ENCODE measurements at regions not wholly inside any gene's neighbourhood (a gene's known extent, or its start where the extent isn't known, plus 50 kb on each side); places are given as distances from the start of the nearest gene placed in this dataset.

DNA sequence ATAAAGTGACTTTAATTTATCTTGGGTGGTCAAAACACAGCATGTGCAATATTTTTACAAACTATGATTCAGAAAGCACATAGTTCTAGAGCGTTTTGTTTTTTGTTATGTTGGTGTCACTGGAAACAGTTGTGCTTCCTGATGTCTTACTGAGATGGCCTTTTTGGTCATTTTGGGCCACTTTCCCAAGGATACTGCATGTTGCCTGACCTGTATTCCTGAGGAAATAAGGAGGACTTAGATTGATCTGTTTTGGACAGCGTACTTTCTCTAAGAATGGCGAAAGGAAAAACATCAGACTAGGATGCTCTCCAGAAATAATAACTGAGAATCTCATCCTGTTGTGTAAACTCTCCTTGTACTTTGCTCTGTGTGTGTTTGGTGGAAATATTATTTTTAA, 451.2 kb downstream of the USP25 start:
- no peak for ATAC-seq

DNA sequence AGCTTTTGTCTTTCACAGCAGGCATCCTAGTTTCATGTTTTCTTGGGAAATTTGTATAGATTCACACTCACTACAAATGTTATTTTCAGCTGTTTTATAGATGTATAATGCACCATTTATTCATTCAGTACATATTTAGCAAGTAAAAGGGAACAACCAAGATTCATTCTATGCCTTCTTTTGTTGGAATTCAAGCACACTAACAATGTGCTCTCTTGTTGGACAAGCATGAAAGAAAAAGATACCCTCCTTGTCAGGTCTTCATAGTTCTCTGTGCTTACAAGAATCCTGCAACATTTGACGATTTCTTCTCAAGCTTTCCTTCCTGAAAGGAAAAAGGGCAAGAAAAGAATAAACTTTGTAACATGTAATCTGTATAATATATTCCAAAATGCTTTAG, 456.0 kb downstream of the USP25 start:
- DNase-seq (no peak), ATAC-seq (no peak)
- Histone ChIP-seq H3K4me3 (no peak overlapping the region), H3K4me1 (ENCODE audit: low read depth) (no peaks in the 10 kb centered on the region), H3K36me3 (ENCODE audit: low read depth) (no peaks in the 10 kb centered on the region), H3K9me3 (no peaks in the 10 kb centered on the region)
- intact Hi-C loops (cut with DNase I, micrococcal nuclease) = no loop called here
- TF ChIP-seq, protein P1, sequence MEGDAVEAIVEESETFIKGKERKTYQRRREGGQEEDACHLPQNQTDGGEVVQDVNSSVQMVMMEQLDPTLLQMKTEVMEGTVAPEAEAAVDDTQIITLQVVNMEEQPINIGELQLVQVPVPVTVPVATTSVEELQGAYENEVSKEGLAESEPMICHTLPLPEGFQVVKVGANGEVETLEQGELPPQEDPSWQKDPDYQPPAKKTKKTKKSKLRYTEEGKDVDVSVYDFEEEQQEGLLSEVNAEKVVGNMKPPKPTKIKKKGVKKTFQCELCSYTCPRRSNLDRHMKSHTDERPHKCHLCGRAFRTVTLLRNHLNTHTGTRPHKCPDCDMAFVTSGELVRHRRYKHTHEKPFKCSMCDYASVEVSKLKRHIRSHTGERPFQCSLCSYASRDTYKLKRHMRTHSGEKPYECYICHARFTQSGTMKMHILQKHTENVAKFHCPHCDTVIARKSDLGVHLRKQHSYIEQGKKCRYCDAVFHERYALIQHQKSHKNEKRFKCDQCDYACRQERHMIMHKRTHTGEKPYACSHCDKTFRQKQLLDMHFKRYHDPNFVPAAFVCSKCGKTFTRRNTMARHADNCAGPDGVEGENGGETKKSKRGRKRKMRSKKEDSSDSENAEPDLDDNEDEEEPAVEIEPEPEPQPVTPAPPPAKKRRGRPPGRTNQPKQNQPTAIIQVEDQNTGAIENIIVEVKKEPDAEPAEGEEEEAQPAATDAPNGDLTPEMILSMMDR (IDR thresholded peaks at IDR 0.05) = no peak

More for the DNA sequence above, 451.2 kb downstream of the USP25 start:
- DNase-seq = no peak
- intact Hi-C loops (cut with DNase I, micrococcal nuclease) = no loop called here
- TF ChIP-seq, protein P1 (IDR thresholded peaks at IDR 0.05) = no peak
- no peaks in the 10 kb centered on the region for H3K9me3 ChIP-seq
- no peaks in the 10 kb centered on the region for H3K36me3 ChIP-seq (ENCODE audit: low read depth)
- H3K4me3 ChIP-seq = no peak overlapping the region
- H3K4me1 ChIP-seq (ENCODE audit: low read depth) = no peaks in the 10 kb centered on the region

DNA sequence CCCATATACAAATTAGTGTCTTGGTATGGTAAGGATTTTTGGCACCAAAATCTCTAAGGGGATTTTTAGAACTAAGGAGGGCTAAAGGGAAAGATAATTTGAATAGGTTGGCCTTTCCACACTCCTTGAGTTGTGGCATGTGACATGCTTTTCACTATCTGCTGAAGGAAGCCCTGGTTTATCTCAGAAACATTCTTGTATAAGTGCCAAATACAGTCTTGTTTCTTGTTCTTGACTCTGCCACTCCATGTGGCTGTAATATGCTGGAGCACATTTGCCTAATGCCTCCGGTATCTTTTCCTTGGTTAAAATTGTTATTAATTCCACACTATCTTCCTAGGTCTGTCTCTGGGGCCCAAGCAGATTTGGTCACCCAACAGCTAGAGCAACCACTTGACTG, 457.0 kb downstream of the USP25 start:
- DNase-seq (no peak), ATAC-seq (no peak)
- no peak overlapping the region for H3K4me3 ChIP-seq
- no peaks in the 10 kb centered on the region for H3K9me3 ChIP-seq
- TF ChIP-seq, protein P1 (IDR thresholded peaks at IDR 0.05) = no peak
- H3K36me3 ChIP-seq (ENCODE audit: low read depth) = no peaks in the 10 kb centered on the region
- intact Hi-C loops (cut with DNase I, micrococcal nuclease) = no loop called here
- no peaks in the 10 kb centered on the region for H3K4me1 ChIP-seq (ENCODE audit: low read depth)

DNA sequence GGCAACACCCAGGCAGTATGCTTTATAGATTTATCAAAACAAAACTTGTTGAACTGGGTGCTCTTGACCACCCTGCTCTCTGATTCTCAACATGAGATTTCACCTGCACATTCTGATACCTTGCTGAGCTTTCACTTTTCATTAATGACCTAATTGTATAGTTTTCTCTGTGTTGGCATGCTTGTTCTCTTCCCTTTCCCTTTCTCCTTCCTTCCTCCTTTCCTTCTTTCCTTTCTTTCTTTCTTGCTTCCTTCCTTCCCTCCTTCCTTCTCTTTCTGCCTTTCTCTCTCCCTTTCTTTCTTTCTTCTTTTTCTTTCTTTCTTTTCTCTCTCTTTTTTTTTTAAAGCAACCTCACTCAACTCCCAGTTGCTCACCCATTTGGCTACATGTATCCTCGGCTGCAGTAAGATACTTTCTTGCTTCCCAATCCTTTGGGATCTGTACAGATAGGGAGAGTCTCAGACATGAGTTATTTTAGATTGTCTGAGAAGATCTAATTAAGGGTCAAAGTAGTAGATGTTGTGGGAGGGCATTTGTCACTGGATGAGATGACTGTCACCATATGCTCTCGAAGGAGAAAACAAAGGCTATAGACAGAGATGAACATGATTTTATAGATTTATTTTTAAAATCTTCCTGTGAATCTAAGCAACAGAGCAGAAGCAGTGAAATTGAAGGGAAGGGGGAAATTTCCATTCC, 458.0 kb downstream of the USP25 start:
- no peak for ATAC-seq
- TF ChIP-seq, protein P1 (IDR thresholded peaks at IDR 0.05) = no peak
- intact Hi-C loops (cut with DNase I, micrococcal nuclease) = no loop called here
- Histone ChIP-seq H3K4me1 (ENCODE audit: low read depth) (no peaks in the 10 kb centered on the region), H3K4me3 (no peak overlapping the region), H3K9me3 (no peaks in the 10 kb centered on the region), H3K36me3 (ENCODE audit: low read depth) (no peaks in the 10 kb centered on the region)
- no peak for DNase-seq

DNA sequence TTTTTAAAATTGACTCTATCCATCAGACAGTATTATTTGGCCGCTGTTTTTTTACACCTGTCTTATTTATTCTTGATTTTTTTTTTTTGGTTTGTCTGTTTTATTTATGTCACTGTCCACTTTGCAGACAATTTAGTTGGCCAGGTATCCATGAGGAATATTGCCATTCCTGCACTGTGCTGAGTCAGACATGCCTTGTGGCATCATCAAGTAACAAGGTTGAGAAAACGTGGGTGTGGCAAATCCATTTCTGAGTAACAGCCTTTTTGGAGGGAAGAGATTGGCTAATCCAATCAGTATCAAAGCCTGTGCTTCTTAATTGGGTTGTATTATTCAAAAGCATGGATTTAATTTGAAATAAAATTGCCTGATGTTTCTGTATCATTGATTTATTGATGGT, 463.1 kb downstream of the USP25 start:
- H3K4me1 ChIP-seq (ENCODE audit: low read depth) = no peaks in the 10 kb centered on the region
- no peaks in the 10 kb centered on the region for H3K36me3 ChIP-seq (ENCODE audit: low read depth)
- DNase-seq (no peak), ATAC-seq (no peak)
- intact Hi-C loops (cut with DNase I, micrococcal nuclease) = no loop called here
- no peaks in the 10 kb centered on the region for H3K9me3 ChIP-seq
- H3K4me3 ChIP-seq = no peak overlapping the region
- TF ChIP-seq, protein P1 (IDR thresholded peaks at IDR 0.05) = no peak

Data from mucosa of descending colon (tissue), 3 donors.